ENCODE measurements at regions not wholly inside any gene's neighbourhood (a gene's known extent, or its start where the extent isn't known, plus 50 kb on each side); places are given as distances from the start of the nearest gene placed in this dataset.

GRCh38 chr9:97222393-97222792, 85.1 kb upstream of the CCDC180 start (continued):
- peak; percentile 92 for TF ChIP-seq POLR2AphosphoS5 (IDR thresholded peaks at IDR 0.05; ENCODE audit: low read depth, low read length)

Data from H1 (cell line).